ENCODE measurements at regions not wholly inside any gene's neighbourhood (a gene's known extent, or its start where the extent isn't known, plus 50 kb on each side); places are given as distances from the start of the nearest gene placed in this dataset.

DNA sequence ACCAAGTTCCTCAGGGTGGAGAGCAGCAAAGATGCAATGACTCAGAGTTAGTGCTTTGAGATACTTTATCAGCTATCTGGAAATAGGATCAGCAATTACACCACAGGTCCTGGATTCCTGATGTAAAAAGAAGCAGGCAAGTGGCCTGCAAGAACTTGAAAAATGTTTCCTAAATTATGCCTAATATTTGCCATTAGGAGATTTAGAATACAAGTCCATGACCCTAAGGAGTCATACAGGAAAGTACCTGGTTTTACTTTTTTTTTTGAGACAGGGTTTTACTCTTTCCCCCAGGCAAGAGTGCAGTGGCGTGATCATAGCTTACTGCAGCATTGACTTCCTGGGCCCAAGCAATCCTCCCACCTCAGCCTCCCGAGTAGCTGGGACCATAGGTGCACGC, 78.8 kb upstream of the CRBN start:
- no peaks in the 10 kb centered on the region for H3K4me1 Mint-ChIP-seq
- no peak overlapping the region for H3K4me3 Mint-ChIP-seq
- no peak overlapping the region for H3K27ac Mint-ChIP-seq
- H3K27me3 Mint-ChIP-seq = no peaks in the 10 kb centered on the region
- H3K36me3 Mint-ChIP-seq = no peaks in the 10 kb centered on the region
- H3K9me3 Mint-ChIP-seq = no peaks in the 10 kb centered on the region
- DNase-seq = no peak
- CTCF ChIA-PET = no interaction called here

DNA sequence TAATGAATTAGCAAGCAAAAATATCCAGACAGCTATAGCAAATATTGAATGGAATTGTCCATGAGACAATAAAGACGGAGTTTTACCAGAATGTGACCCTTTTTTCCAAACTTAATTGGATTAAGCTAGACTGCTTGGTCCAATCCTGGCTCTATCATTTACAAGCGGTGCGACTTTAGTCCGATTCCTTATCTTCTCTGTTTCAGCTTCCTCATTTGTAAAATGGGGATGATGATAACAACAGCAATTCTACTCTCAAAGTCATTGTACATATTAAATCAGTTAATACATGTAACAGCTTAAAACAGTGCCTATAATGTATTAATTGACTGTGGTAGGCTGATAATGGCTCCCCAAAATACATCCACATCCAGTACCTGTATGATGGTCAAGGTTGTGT, 62.1 kb upstream of the CRBN start:
- H3K27me3 Mint-ChIP-seq = no peaks in the 10 kb centered on the region
- H3K4me1 Mint-ChIP-seq = no peaks in the 10 kb centered on the region
- DNase-seq = no peak
- no peaks in the 10 kb centered on the region for H3K9me3 Mint-ChIP-seq
- H3K36me3 Mint-ChIP-seq = no peaks in the 10 kb centered on the region
- CTCF ChIA-PET = no interaction called here
- no peak overlapping the region for H3K27ac Mint-ChIP-seq
- no peak overlapping the region for H3K4me3 Mint-ChIP-seq

DNA sequence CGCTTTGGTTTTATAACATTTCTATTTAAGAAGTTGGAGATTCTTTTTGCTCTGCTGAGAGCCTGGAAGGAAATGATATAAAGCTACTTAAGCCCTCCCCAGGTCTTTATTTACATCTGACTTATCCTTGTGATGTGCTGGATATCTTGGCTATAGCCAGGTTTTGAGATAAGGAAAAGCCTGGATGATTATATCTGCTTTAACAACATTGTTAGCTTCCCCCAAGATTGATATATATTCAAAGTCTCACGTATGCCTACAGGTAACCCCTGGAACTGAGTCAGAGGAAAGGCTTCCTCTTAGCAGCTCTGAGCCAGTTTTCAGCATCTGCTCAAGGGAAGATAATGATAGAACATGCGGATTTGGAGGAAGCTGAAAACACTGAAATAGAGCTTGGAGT, 61.5 kb upstream of the CRBN start:
- DNase-seq = no peak
- Mint-ChIP-seq H3K4me3 (no peak overlapping the region), H3K36me3 (no peaks in the 10 kb centered on the region), H3K27ac (no peak overlapping the region), H3K9me3 (no peaks in the 10 kb centered on the region), H3K27me3 (no peaks in the 10 kb centered on the region), H3K4me1 (no peaks in the 10 kb centered on the region)
- CTCF ChIA-PET = no interaction called here

DNA sequence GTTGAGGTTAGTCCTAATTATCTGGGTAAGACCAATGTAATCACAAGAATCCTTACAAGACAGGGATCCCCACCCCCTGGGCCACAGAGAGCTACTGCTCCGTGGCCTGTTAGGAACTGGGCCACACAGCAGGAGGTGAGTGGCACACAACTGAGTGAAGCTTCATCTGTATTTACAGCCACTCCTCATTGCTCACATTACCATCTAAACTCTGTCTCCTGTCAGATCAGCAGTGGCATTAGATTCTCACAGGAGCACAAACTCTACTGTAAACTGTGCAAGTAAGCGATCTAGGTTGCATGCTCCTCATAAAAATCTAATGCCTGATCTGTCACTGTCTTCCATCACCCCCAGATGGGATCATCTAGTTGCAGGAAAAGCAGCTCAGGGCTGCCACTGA, 58.5 kb upstream of the CRBN start:
- Mint-ChIP-seq H3K36me3 (no peaks in the 10 kb centered on the region), H3K27me3 (no peaks in the 10 kb centered on the region), H3K4me3 (no peak overlapping the region), H3K4me1 (no peaks in the 10 kb centered on the region), H3K9me3 (no peaks in the 10 kb centered on the region), H3K27ac (no peak overlapping the region)
- DNase-seq = no peak
- CTCF ChIA-PET = no interaction called here

DNA sequence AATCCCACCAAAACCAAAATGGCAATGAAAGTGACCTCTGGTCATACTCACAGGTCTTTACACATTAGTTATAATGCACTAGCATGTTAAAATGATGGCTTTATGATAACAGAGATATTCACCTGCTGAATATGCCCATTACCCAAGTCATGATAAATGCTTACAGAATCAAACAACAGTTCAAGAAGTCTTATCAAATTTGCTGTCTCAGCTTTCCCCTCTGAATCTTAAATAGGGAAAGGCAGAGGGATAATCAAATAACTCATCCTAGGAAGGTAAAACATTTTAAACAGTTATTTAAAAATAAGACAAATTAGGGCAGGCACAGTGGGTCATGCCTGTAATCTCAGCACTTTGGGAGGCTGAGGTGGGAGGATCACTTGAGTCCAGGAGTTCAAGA, 52.8 kb upstream of the CRBN start:
- DNase-seq = no peak
- no peak overlapping the region for H3K27ac Mint-ChIP-seq
- peaks cover 2% of the 10 kb centered on the region for H3K9me3 Mint-ChIP-seq
- no peaks in the 10 kb centered on the region for H3K36me3 Mint-ChIP-seq
- H3K4me3 Mint-ChIP-seq = no peak overlapping the region
- CTCF ChIA-PET = no interaction called here
- no peaks in the 10 kb centered on the region for H3K4me1 Mint-ChIP-seq
- no peaks in the 10 kb centered on the region for H3K27me3 Mint-ChIP-seq

Measured in activated naive CD4-positive, alpha-beta T cell treated with anti-CD3 and anti-CD28 coated beads, Interleukin-2, amount 10 ng/mL, durations not matched to agents 7 days and 5 days (primary cell).